Cardiac fibroblast (primary cell): ENCODE measurements at regions not wholly inside any gene's neighbourhood (a gene's known extent, or its start where the extent isn't known, plus 50 kb on each side); places are given as distances from the start of the nearest gene placed in this dataset.

ENCODE experiments used
- DNase-seq, 2 donors: peaks; one replicate each; pipeline versions ENCODE4 v3.0.0 to v3.0.0-alpha.2; 2010; ENCODE audit warnings: low read depth in 2 of 2
- H3K4me3 ChIP-seq, 2 donors: replicated peaks in 1 of 2; 1 replicate in 1 of 2; 2 replicates in 1 of 2; pipeline ENCODE4 v1.5.1; 2011; ENCODE audit warnings: low read depth in 2 of 2, low read length in 2 of 2, mild to moderate bottlenecking in 2 of 2, moderate library complexity in 1 of 2
- CTCF ChIP-seq: IDR thresholded peaks from one replicate; pipeline ENCODE4 v1.5.1; 2011; ENCODE audit warnings: low read depth, mild to moderate bottlenecking, low read length, inconsistent platforms

DNA sequence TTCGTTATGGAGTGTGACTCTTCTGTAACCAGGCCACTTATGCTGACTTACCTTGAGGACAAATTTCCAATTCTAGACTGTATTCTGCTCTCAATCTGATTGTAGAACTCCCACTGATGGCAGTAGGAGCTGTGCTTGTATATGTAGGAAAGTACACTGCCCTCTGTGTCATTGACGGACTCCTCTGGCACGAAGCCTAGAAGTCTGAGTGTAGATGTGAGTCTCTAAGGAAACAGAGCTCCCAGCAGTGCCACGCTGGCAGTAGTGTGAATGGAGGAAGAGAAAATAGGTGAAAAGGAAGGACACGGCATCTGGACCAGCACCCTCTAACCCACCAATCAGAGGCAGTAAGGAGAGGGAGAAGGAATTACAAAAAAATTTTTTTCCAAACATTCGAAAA lies 130.4 kb upstream of the ADGRL2 start:
- DNase-seq, result peak; percentile 96 to 97

DNA sequence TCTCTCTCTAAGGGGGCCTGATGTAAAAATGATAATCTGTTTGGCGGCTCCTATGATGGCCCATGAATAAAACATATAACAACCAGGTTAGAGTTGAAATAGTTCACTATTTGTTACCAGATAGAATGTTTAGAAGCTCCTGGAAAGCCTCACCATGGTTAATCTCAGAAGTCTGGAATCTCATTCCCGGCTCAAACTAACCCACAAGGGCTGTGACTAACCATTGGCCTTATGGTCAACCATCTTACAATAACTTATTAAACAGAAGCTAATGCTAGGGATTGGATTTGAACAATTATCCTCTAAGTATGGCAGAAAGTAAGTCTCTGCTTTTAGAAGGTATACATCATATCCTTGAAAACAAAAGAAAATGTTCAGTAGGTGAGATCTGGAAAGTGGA lies 134.1 kb upstream of the ADGRL2 start:
- no peak overlapping the region for H3K4me3 ChIP-seq
- TF ChIP-seq CTCF, result no peak
- DNase-seq, result no peak

More for the DNA sequence above, 130.4 kb upstream of the ADGRL2 start:
- no peak for TF ChIP-seq CTCF
- H3K4me3 ChIP-seq, result no peak overlapping the region

GRCh38 chr1:81664341-81664740 lies 136.4 kb upstream of the ADGRL2 start:
- DNase-seq, result peak; percentile 50 to 61
- no peak overlapping the region for H3K4me3 ChIP-seq
- no peak for TF ChIP-seq CTCF

- DNase-seq, result no peak
- no peak for TF ChIP-seq CTCF
- H3K4me3 ChIP-seq, result no peak overlapping the region
These were observed 137.7 kb upstream of the ADGRL2 start for GRCh38 chr1:81662913-81663526.

DNA sequence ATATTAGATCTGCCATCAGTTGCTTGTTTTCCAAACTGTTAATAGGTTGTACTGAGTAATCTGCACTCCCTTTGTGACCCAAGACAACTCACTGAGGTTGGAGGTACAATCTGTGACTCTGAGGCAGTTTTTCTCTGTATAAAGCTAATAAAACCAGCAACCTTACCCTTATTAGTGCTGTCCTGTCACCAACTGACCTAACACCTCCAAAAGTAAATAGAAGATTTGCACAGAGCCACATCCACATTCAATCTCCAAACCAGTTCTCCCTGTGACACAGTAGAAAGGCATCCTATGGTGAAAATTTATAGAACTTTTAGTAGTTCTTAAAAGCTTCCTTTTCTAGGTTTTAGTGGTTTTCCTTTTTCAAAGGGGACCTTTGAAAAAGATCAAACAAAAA lies 140.4 kb upstream of the ADGRL2 start:
- H3K4me3 ChIP-seq, result no peak overlapping the region
- DNase-seq, result peak in 1 of 2 donors; percentile 25
- no peak for TF ChIP-seq CTCF

GRCh38 chr1:81654657-81655056 lies 146.1 kb upstream of the ADGRL2 start:
- DNase-seq, result no peak
- no peak overlapping the region for H3K4me3 ChIP-seq
- no peak for TF ChIP-seq CTCF

DNA sequence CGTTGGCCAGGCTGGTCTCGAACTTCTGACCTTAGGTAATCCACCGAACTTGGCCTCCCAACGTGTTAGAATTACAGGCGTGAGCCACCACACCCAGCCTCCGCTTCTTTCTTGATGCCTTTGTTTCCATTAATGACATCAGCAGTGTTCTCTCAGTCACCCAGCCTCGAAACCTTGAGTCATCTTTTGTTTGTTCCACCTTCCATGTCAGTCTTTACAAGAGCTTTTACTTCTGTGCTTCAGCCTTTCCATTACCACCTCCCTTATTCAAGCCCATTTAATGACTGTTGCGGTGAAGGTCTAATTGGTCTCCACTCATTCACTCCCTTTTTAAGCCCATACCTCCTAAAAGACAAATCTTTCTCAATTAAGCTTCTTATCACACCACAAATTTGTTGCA lies 146.6 kb upstream of the ADGRL2 start:
- DNase-seq, result peak in 1 of 2 donors; percentile 49
- no peak for TF ChIP-seq CTCF
- H3K4me3 ChIP-seq, result no peak overlapping the region
